ENCODE measurements at regions not wholly inside any gene's neighbourhood (a gene's known extent, or its start where the extent isn't known, plus 50 kb on each side); places are given as distances from the start of the nearest gene placed in this dataset.

- no peaks in the 10 kb centered on the region for H3K27me3 Mint-ChIP-seq
- intact Hi-C loops (cut with micrococcal nuclease) = no loop called here
- H3K36me3 Mint-ChIP-seq (ENCODE audit: low read depth) = no peaks in the 10 kb centered on the region
These were observed 261.6 kb downstream of the ZNF516 start for GRCh38 chr18:76233406-76233805.

GRCh38 chr18:76232779-76233178, 262.3 kb downstream of the ZNF516 start:
- Mint-ChIP-seq H3K9me3 (no peaks in the 10 kb centered on the region), H3K4me1 (no peaks in the 10 kb centered on the region), H3K36me3 (ENCODE audit: low read depth) (no peaks in the 10 kb centered on the region), H3K27me3 (no peaks in the 10 kb centered on the region), H3K27ac (no peak overlapping the region), H3K4me3 (no peak overlapping the region)
- intact Hi-C loops (cut with micrococcal nuclease) = no loop called here
- DNase-seq = peak; percentile 29

More at GRCh38 chr18:76233406-76233805, 261.6 kb downstream of the ZNF516 start:
- Mint-ChIP-seq H3K4me3 (no peak overlapping the region), H3K4me1 (no peaks in the 10 kb centered on the region), H3K27ac (no peak overlapping the region), H3K9me3 (no peaks in the 10 kb centered on the region)
- no peak for DNase-seq

DNA sequence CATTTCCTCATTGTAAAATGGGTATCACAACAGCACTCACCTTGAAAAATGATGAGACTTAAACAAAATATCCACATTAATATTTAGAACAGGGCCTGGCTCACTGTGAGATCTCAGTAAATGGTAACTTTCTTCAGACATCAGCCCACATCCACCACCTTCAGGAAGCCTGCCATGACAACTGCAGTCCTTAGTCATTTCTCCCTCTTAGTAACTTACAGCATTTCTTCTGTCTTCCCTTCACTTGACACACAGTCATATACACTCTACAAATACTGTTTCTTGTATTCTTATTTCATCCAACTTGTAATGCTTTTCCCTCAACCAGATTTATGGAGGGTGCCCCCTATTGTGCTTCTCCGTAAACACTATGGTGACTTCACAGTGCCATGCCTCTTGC, 263.0 kb downstream of the ZNF516 start:
- peak; percentile 14 for DNase-seq
- intact Hi-C loops (cut with micrococcal nuclease) = no loop called here
- Mint-ChIP-seq H3K4me1 (no peaks in the 10 kb centered on the region), H3K36me3 (ENCODE audit: low read depth) (no peaks in the 10 kb centered on the region), H3K4me3 (no peak overlapping the region), H3K9me3 (no peaks in the 10 kb centered on the region), H3K27me3 (no peaks in the 10 kb centered on the region), H3K27ac (no peak overlapping the region)

- intact Hi-C loops (cut with micrococcal nuclease) = no loop called here
- H3K4me3 Mint-ChIP-seq = no peak overlapping the region
These were observed 263.6 kb downstream of the ZNF516 start for GRCh38 chr18:76231402-76231801.

GRCh38 chr18:76230791-76231190, 264.3 kb downstream of the ZNF516 start:
- Mint-ChIP-seq H3K27ac (no peak overlapping the region), H3K4me1 (no peaks in the 10 kb centered on the region), H3K36me3 (ENCODE audit: low read depth) (no peaks in the 10 kb centered on the region), H3K27me3 (no peaks in the 10 kb centered on the region), H3K4me3 (no peak overlapping the region), H3K9me3 (no peaks in the 10 kb centered on the region)
- intact Hi-C loops (cut with micrococcal nuclease) = no loop called here
- DNase-seq = no peak

More at GRCh38 chr18:76231402-76231801, 263.6 kb downstream of the ZNF516 start:
- H3K9me3 Mint-ChIP-seq = no peaks in the 10 kb centered on the region
- H3K27me3 Mint-ChIP-seq = no peaks in the 10 kb centered on the region
- H3K4me1 Mint-ChIP-seq = no peaks in the 10 kb centered on the region
- no peak for DNase-seq
- H3K27ac Mint-ChIP-seq = no peak overlapping the region
- no peaks in the 10 kb centered on the region for H3K36me3 Mint-ChIP-seq (ENCODE audit: low read depth)

GRCh38 chr18:76228716-76229115, 266.3 kb downstream of the ZNF516 start:
- no peaks in the 10 kb centered on the region for H3K9me3 Mint-ChIP-seq
- H3K36me3 Mint-ChIP-seq (ENCODE audit: low read depth) = no peaks in the 10 kb centered on the region
- H3K4me1 Mint-ChIP-seq = no peaks in the 10 kb centered on the region

GRCh38 chr18:76227759-76228158, 267.3 kb downstream of the ZNF516 start:
- intact Hi-C loops (cut with micrococcal nuclease) = no loop called here
- Mint-ChIP-seq H3K27me3 (no peaks in the 10 kb centered on the region), H3K4me1 (no peaks in the 10 kb centered on the region), H3K27ac (no peak overlapping the region), H3K36me3 (ENCODE audit: low read depth) (no peaks in the 10 kb centered on the region), H3K4me3 (no peak overlapping the region), H3K9me3 (no peaks in the 10 kb centered on the region)
- no peak for DNase-seq

More at GRCh38 chr18:76228716-76229115, 266.3 kb downstream of the ZNF516 start:
- no peak overlapping the region for H3K27ac Mint-ChIP-seq
- no peak for DNase-seq
- intact Hi-C loops (cut with micrococcal nuclease) = no loop called here
- no peak overlapping the region for H3K4me3 Mint-ChIP-seq
- H3K27me3 Mint-ChIP-seq = no peaks in the 10 kb centered on the region

DNA sequence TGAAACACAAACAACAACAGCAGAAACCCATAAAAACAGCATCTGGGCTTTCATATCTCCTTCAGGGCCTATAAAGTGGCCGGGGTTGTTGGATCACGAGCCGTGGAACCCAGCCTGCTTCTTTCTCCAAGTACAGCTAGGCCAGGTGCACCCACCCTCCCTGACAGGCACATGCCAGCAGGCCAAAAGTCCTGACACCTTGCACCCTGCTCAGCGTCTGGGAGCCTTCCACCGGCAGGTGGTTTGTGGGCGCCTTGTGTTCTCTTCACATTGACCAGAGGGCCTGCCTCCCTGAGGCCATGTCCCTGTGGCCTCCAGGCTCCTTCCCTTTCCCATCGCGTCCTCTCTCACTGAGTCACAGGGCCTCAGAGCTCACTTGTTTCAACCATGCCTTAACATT, 271.6 kb downstream of the ZNF516 start:
- Mint-ChIP-seq H3K4me3 (no peak overlapping the region), H3K9me3 (no peaks in the 10 kb centered on the region), H3K27ac (no peak overlapping the region), H3K36me3 (ENCODE audit: low read depth) (no peaks in the 10 kb centered on the region), H3K4me1 (no peaks in the 10 kb centered on the region), H3K27me3 (no peaks in the 10 kb centered on the region)
- no peak for DNase-seq
- intact Hi-C loops (cut with micrococcal nuclease) = no loop called here

DNA sequence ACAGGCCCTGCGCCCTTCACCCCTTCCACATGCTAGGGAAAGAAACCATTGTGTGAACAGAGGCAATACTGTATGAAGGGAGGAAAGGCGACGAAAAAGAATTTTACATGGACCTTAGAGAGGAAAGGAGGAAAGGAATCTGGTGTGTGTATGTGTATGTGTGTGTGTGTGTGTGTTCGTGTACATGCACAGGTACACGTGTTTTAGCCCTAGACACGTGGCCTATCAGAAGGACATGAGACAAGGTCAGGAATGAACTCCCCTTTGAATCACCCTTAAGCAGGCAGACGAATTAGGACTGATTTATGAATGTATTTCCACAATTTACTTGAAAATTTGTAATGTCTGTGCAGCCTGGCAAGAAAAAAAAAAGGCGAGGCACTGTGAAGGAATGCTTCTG, 276.0 kb downstream of the ZNF516 start:
- Mint-ChIP-seq H3K27me3 (no peaks in the 10 kb centered on the region), H3K9me3 (no peaks in the 10 kb centered on the region), H3K36me3 (ENCODE audit: low read depth) (no peaks in the 10 kb centered on the region), H3K4me3 (no peak overlapping the region), H3K4me1 (no peaks in the 10 kb centered on the region), H3K27ac (no peak overlapping the region)
- DNase-seq = no peak
- intact Hi-C loops (cut with micrococcal nuclease) = no loop called here

- Mint-ChIP-seq H3K27ac (no peak overlapping the region), H3K27me3 (no peaks in the 10 kb centered on the region), H3K36me3 (ENCODE audit: low read depth) (no peaks in the 10 kb centered on the region), H3K4me1 (no peaks in the 10 kb centered on the region), H3K9me3 (no peaks in the 10 kb centered on the region), H3K4me3 (no peak overlapping the region)
- intact Hi-C loops (cut with micrococcal nuclease) = no loop called here
- no peak for DNase-seq
These were observed 278.9 kb downstream of the ZNF516 start for GRCh38 chr18:76216096-76216495.

- Mint-ChIP-seq H3K9me3 (no peaks in the 10 kb centered on the region), H3K36me3 (ENCODE audit: low read depth) (no peaks in the 10 kb centered on the region), H3K4me1 (peaks cover 2% of the 10 kb centered on the region), H3K4me3 (no peak overlapping the region), H3K27me3 (peaks cover 2% of the 10 kb centered on the region), H3K27ac (no peak overlapping the region)
- intact Hi-C loops (cut with micrococcal nuclease) = no loop called here
- no peak for DNase-seq
These were observed 281.1 kb downstream of the ZNF516 start for GRCh38 chr18:76213991-76214390.

GRCh38 chr18:76212960-76213359, 282.1 kb downstream of the ZNF516 start:
- intact Hi-C loops (cut with micrococcal nuclease) = no loop called here
- H3K36me3 Mint-ChIP-seq (ENCODE audit: low read depth) = no peaks in the 10 kb centered on the region

DNA sequence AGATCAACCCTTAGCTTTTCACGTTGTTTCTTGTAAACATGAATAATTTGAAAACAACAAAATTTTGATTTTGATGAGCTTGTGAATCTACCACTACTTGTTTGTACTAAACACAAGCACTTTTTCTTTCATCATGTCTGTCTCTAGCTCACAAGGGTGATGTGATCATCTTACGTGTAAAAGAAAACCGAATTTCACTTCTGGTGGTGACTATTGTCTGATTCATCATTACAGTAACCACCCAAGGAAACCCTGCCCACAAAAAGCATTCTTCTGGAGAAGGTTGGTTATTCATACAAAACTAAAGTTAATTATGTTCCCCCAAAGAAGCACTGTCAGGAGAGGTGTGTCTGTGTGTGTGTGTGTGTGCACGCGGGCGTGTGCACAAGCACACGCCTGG, 285.4 kb downstream of the ZNF516 start:
- no peaks in the 10 kb centered on the region for H3K9me3 Mint-ChIP-seq
- peaks cover 2% of the 10 kb centered on the region for H3K4me1 Mint-ChIP-seq
- no peak overlapping the region for H3K27ac Mint-ChIP-seq
- no peak for DNase-seq
- H3K36me3 Mint-ChIP-seq (ENCODE audit: low read depth) = no peaks in the 10 kb centered on the region
- H3K27me3 Mint-ChIP-seq = peaks cover 14% of the 10 kb centered on the region
- H3K4me3 Mint-ChIP-seq = no peak overlapping the region
- intact Hi-C loops (cut with micrococcal nuclease) = no loop called here

More at GRCh38 chr18:76212960-76213359, 282.1 kb downstream of the ZNF516 start:
- Mint-ChIP-seq H3K27ac (no peak overlapping the region), H3K27me3 (peaks cover 2% of the 10 kb centered on the region), H3K9me3 (no peaks in the 10 kb centered on the region), H3K4me3 (no peak overlapping the region), H3K4me1 (peaks cover 2% of the 10 kb centered on the region)
- no peak for DNase-seq

- peak overlapping the region; percentile 45 for H3K27ac Mint-ChIP-seq
- H3K36me3 Mint-ChIP-seq (ENCODE audit: low read depth) = no peaks in the 10 kb centered on the region
- H3K4me3 Mint-ChIP-seq = peak overlapping the region; percentile 35
- intact Hi-C loops (cut with micrococcal nuclease) = no loop called here
- H3K9me3 Mint-ChIP-seq = no peaks in the 10 kb centered on the region
- H3K27me3 Mint-ChIP-seq = peaks cover 14% of the 10 kb centered on the region
- no peak for DNase-seq
- peaks cover 2% of the 10 kb centered on the region for H3K4me1 Mint-ChIP-seq
These were observed 286.2 kb downstream of the ZNF516 start for GRCh38 chr18:76208678-76209306.

DNA sequence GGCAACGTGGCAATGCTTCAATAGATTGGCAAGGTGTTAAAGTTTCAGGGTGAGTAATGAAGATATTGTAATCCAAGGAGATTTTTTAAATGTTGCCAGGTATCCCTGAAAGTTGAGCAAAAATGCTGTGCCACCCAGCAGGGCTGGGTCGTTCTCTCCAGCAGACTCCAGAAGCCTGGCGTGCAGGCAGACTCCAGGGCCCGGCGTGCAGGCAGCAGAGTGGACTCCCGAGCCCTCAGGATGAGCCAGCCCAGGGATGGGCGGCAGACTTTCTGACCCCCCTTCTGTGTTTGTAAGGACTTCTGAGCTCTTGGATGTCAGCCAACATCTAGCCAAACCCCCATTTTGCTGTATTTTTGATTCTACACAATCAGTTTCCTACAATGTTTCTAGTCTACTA, 289.1 kb downstream of the ZNF516 start:
- Mint-ChIP-seq H3K27ac (no peak overlapping the region), H3K36me3 (ENCODE audit: low read depth) (no peaks in the 10 kb centered on the region), H3K4me1 (peaks cover 2% of the 10 kb centered on the region), H3K9me3 (no peaks in the 10 kb centered on the region), H3K4me3 (no peak overlapping the region), H3K27me3 (peaks cover 14% of the 10 kb centered on the region)
- DNase-seq = no peak
- intact Hi-C loops (cut with micrococcal nuclease) = no loop called here
